Esophagus (tissue), 2 donors: ENCODE measurements at regions not wholly inside any gene's neighbourhood (a gene's known extent, or its start where the extent isn't known, plus 50 kb on each side); places are given as distances from the start of the nearest gene placed in this dataset.

Experiments used
- H3K27ac ChIP-seq, 2 donors: one replicate each; pipeline ENCODE4 v1.5.1; 2013; ENCODE audit warnings: low read depth in 2 of 2, mild to moderate bottlenecking in 2 of 2, inconsistent platforms in 1 of 2, low read length in 1 of 2, moderate library complexity in 1 of 2
- H3K27me3 ChIP-seq, 2 donors: one replicate each; pipeline ENCODE4 v1.6.1; 2013; ENCODE audit warnings: low read length in 2 of 2, control low read depth in 1 of 2, mild to moderate bottlenecking in 1 of 2; ENCODE audit not compliant: insufficient read depth in 2 of 2, control insufficient read depth in 1 of 2
- H3K36me3 ChIP-seq, 2 donors: one replicate each; pipeline ENCODE4 v1.6.1; 2013; ENCODE audit warnings: low read length in 1 of 2; ENCODE audit not compliant: control insufficient read depth in 2 of 2, insufficient read depth in 2 of 2
- H3K4me1 ChIP-seq, 2 donors: one replicate each; pipeline ENCODE4 v1.6.1; 2013; ENCODE audit warnings: low read length in 1 of 2; ENCODE audit not compliant: control insufficient read depth in 2 of 2, insufficient read depth in 2 of 2
- H3K4me3 ChIP-seq, 2 donors: one replicate each; pipeline ENCODE4 v1.5.1; 2013; ENCODE audit warnings: low read length in 2 of 2, mild to moderate bottlenecking in 2 of 2, low read depth in 1 of 2, moderate library complexity in 1 of 2
- H3K9me3 ChIP-seq, 2 donors: one replicate each; pipeline ENCODE4 v1.6.1; 2013; ENCODE audit warnings: mild to moderate bottlenecking in 2 of 2, low read depth in 1 of 2, low read length in 1 of 2, moderate library complexity in 1 of 2; ENCODE audit not compliant: control insufficient read depth in 2 of 2, insufficient read depth in 1 of 2
- WGBS, 2 donors: extraction: QIAGEN DNeasy Blood & Tissue Kit; methylation state at CpG; one replicate each; pipeline ENCODE4 v1.1.7; 2013; 5-methylcytosine and 5-hydroxymethylcytosine counted together
- donor health status: healthy with polysubstance abuse.
- donor health status: Bipolar disorder and iron deficiency.

- Histone ChIP-seq H3K27me3 (no peaks in the 10 kb centered on the region), H3K4me1 (no peaks in the 10 kb centered on the region), H3K9me3 (no peaks in the 10 kb centered on the region), H3K36me3 (no peaks in the 10 kb centered on the region), H3K27ac (no peak overlapping the region), H3K4me3 (no peak overlapping the region)
- 82 to 84% methylated on average over 3 of the region's 3 CpGs for WGBS, 2 donors
These were observed 239.5 kb upstream of the MGAT5 start for GRCh38 chr2:134014196-134014960.

DNA sequence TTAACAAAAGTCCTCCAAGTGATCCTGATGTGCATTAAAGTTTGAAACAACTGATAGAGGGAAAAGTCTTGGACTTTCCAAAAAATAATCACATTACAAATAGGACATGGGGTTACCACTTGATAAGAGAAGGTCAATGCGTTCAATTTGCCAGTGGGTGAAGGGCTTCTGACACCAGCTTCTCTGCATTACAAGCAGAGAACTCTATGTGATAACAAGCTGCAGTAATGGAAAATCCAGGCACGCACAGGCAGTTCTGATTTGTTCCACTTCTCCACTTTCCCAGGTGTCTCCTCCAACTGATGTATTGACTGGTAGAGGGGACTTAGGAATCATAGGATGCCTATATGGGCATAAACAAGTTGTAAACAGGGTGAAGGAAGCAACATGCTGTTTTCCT is 234.0 kb upstream of the MGAT5 start:
- 74 to 90% methylated on average over 2 of the region's 2 CpGs for WGBS, 2 donors
- no peaks in the 10 kb centered on the region for H3K36me3 ChIP-seq
- no peak overlapping the region for H3K27ac ChIP-seq
- H3K4me3 ChIP-seq, result no peak overlapping the region
- no peaks in the 10 kb centered on the region for H3K4me1 ChIP-seq
- no peaks in the 10 kb centered on the region for H3K9me3 ChIP-seq
- H3K27me3 ChIP-seq, result no peaks in the 10 kb centered on the region

GRCh38 chr2:134020608-134021007 is 233.3 kb upstream of the MGAT5 start:
- H3K4me1 ChIP-seq, result no peaks in the 10 kb centered on the region
- H3K27ac ChIP-seq, result no peak overlapping the region
- H3K36me3 ChIP-seq, result no peaks in the 10 kb centered on the region
- no peaks in the 10 kb centered on the region for H3K27me3 ChIP-seq
- WGBS, 2 donors, result 53 to 71% methylated on average over 3 of the region's 3 CpGs
- no peaks in the 10 kb centered on the region for H3K9me3 ChIP-seq
- no peak overlapping the region for H3K4me3 ChIP-seq

DNA sequence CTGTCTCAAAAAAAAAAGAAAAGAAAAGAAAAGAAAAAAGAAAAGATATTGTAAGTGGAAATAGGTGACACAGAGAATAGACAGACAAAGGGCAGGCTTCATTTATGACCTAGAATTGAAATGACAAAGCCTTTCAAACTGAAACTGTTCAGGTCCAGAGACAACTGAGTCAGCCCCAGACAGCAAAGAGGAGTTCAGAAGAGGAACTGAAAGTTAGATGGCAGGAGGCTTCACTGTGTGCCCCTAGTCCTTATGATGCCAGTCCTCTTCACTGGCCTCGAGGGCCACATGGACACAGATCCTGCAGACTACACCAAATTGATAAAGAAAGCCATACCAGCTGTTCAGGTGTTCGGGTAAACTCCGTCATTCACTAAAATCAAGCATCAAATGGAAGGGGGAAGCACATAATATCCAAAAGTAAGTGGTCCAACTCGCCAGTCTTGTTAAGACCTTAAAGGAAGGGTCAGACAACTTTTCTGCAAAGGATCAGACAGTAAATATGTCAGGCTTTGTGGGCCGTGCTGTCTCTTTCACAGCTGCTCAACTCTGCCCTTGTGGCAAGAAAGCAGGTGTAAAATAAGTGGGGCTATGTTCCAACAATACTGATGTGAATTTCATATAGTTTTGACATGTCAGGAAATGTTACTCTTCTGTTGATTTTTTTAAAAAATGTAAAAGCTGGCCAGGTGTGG is 231.9 kb upstream of the MGAT5 start:
- H3K9me3 ChIP-seq, result no peaks in the 10 kb centered on the region
- 79 to 81% methylated on average over 5 of the region's 5 CpGs for WGBS, 2 donors
- no peaks in the 10 kb centered on the region for H3K36me3 ChIP-seq
- H3K27ac ChIP-seq, result no peak overlapping the region
- no peaks in the 10 kb centered on the region for H3K4me1 ChIP-seq
- H3K27me3 ChIP-seq, result no peaks in the 10 kb centered on the region
- no peak overlapping the region for H3K4me3 ChIP-seq

DNA sequence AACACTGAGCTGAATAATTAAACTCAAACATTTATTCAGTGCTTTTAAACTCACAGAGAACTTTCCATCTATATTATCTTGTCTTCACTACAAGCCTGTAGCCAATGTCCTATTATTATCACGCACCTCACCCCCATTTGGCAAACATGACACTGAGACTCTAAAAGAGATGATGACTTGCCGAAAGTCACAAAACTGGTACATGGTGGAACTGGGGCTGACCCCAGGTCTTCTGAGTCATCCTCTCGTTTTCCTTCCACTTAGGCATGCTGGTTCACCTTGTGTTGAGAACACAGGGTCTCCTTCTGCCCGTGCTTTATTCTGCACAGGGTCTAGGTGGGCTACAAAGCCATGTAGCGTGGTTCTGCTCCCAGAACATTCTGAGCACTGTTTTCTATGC is 230.0 kb upstream of the MGAT5 start:
- no peaks in the 10 kb centered on the region for H3K36me3 ChIP-seq
- no peaks in the 10 kb centered on the region for H3K9me3 ChIP-seq
- WGBS, 2 donors, result 83 to 85% methylated on average over 5 of the region's 5 CpGs
- no peaks in the 10 kb centered on the region for H3K4me1 ChIP-seq
- H3K4me3 ChIP-seq, result no peak overlapping the region
- no peak overlapping the region for H3K27ac ChIP-seq
- H3K27me3 ChIP-seq, result no peaks in the 10 kb centered on the region

- 13 to 14% methylated on average over 21 of the region's 21 CpGs for WGBS, 2 donors
- Histone ChIP-seq H3K27ac (no peak overlapping the region), H3K27me3 (no peaks in the 10 kb centered on the region), H3K36me3 (no peaks in the 10 kb centered on the region), H3K4me3 (no peak overlapping the region), H3K9me3 (no peaks in the 10 kb centered on the region), H3K4me1 (no peaks in the 10 kb centered on the region)
These were observed 225.9 kb upstream of the MGAT5 start for GRCh38 chr2:134027980-134028379.

- no peaks in the 10 kb centered on the region for H3K36me3 ChIP-seq
- no peak overlapping the region for H3K27ac ChIP-seq
- 67 to 69% methylated on average over 6 of the region's 6 CpGs for WGBS, 2 donors
- no peaks in the 10 kb centered on the region for H3K9me3 ChIP-seq
- H3K4me3 ChIP-seq, result no peak overlapping the region
- no peaks in the 10 kb centered on the region for H3K27me3 ChIP-seq
- H3K4me1 ChIP-seq, result no peaks in the 10 kb centered on the region
These were observed 224.5 kb upstream of the MGAT5 start for GRCh38 chr2:134029418-134029817.

DNA sequence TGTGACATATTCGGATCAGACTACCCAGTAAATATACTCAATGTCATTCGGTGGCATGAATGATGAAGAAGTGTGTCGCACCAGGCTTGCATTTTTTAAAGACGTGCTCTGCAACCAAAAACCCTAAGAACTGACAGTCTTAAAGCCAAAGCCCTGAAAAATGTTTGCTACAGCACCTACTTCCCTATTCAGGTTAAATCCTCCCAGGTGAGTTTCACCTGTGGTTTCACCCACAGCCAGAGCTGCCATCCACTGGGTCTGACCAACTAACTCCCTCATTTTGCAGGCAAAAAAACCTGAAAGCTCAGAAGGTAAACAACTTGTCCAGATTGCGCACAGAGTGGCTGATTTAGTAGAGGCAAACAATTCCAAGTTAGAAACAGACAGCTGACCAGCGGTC is 222.3 kb upstream of the MGAT5 start:
- Histone ChIP-seq H3K4me1 (no peaks in the 10 kb centered on the region), H3K9me3 (no peaks in the 10 kb centered on the region), H3K36me3 (no peaks in the 10 kb centered on the region), H3K4me3 (no peak overlapping the region), H3K27ac (no peak overlapping the region), H3K27me3 (no peaks in the 10 kb centered on the region)
- 56 to 71% methylated on average over 6 of the region's 6 CpGs for WGBS, 2 donors

DNA sequence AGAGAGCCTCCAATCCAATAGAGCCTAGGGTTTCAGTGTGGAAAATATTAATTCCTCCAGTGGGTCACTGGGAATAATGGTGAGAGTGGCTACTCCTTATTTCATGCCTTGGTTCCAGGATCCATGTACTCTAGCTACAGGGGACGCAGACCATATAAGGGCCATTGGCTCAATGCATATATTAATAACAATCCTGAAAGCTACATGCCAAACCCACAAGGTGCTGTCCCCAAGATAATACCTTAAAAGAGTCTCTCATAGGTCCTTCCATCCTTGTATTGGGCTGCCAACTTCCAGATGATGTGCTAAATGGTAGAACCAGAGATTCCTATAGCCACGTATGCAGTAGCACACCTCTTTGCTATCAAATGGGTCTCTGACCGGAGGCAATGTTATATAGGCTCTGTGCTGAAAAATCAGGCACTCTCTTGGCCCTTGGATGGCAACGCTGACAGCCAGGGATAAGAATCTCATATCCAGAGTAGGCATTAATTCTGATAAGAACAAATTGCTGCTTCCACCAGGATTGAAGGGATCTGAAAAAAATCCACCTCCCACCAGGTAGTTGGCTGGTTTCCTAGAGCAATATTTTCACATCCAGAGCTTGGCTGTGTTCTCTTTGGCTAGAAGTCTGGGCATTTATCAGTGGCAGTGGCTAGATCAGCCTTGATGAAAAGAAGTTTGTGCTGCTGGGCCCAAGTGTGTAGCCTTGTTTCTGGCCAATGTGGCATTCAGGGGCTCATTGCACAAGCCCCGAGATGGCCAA is 218.1 kb upstream of the MGAT5 start:
- Histone ChIP-seq H3K27me3 (no peaks in the 10 kb centered on the region), H3K9me3 (no peaks in the 10 kb centered on the region), H3K4me1 (no peaks in the 10 kb centered on the region), H3K27ac (no peak overlapping the region), H3K4me3 (no peak overlapping the region), H3K36me3 (no peaks in the 10 kb centered on the region)
- 81 to 89% methylated on average over 5 of the region's 5 CpGs for WGBS, 2 donors
